ENCODE measurements at regions not wholly inside any gene's neighbourhood (a gene's known extent, or its start where the extent isn't known, plus 50 kb on each side); places are given as distances from the start of the nearest gene placed in this dataset.

GRCh38 chr2:160634436-160634835, 140.8 kb upstream of the RBMS1 start:
- no peak overlapping the region for H3K27ac ChIP-seq
- TF ChIP-seq CTCF (conservative IDR thresholded peaks at IDR 0.05): no peak

GRCh38 chr2:160635488-160635887, 141.9 kb upstream of the RBMS1 start:
- no peak overlapping the region for H3K27ac ChIP-seq
- no peak for TF ChIP-seq CTCF (conservative IDR thresholded peaks at IDR 0.05)

GRCh38 chr2:160639472-160639871, 145.9 kb upstream of the RBMS1 start:
- no peak overlapping the region for H3K27ac ChIP-seq
- TF ChIP-seq CTCF (conservative IDR thresholded peaks at IDR 0.05): no peak

- H3K27ac ChIP-seq: peak overlapping the region; percentile 47
- TF ChIP-seq CTCF (conservative IDR thresholded peaks at IDR 0.05): no peak
These were observed 153.3 kb upstream of the RBMS1 start for GRCh38 chr2:160646684-160647444.

GRCh38 chr2:160647967-160648685, 154.5 kb upstream of the RBMS1 start:
- no peak for TF ChIP-seq CTCF (conservative IDR thresholded peaks at IDR 0.05)
- H3K27ac ChIP-seq: no peak overlapping the region

GRCh38 chr2:160649698-160650097, 156.1 kb upstream of the RBMS1 start:
- no peak for TF ChIP-seq CTCF (conservative IDR thresholded peaks at IDR 0.05)
- H3K27ac ChIP-seq: no peak overlapping the region

GRCh38 chr2:160650196-160651118, 156.8 kb upstream of the RBMS1 start:
- no peak overlapping the region for H3K27ac ChIP-seq
- TF ChIP-seq CTCF (conservative IDR thresholded peaks at IDR 0.05): no peak
